Fibroblast of pulmonary artery (primary cell): ENCODE measurements at regions not wholly inside any gene's neighbourhood (a gene's known extent, or its start where the extent isn't known, plus 50 kb on each side); places are given as distances from the start of the nearest gene placed in this dataset.

ENCODE experiments used
- DNase-seq: peaks from one replicate; pipeline ENCODE4 v3.0.0-alpha.2; 2010; ENCODE audit warnings: low read depth
- H3K4me3 ChIP-seq: replicated peaks from 2 replicates; pipeline ENCODE4 v1.5.1; 2011; ENCODE audit warnings: low read depth, mild to moderate bottlenecking, control low read depth, low read length, moderate library complexity
- TF ChIP-seq, protein P1 (sequence below): IDR thresholded peaks from 2 replicates; pipeline ENCODE4 v1.5.1; 2011; ENCODE audit warnings: mild to moderate bottlenecking, control low read depth, low read length, inconsistent platforms; ENCODE audit errors: missing control alignments

DNA sequence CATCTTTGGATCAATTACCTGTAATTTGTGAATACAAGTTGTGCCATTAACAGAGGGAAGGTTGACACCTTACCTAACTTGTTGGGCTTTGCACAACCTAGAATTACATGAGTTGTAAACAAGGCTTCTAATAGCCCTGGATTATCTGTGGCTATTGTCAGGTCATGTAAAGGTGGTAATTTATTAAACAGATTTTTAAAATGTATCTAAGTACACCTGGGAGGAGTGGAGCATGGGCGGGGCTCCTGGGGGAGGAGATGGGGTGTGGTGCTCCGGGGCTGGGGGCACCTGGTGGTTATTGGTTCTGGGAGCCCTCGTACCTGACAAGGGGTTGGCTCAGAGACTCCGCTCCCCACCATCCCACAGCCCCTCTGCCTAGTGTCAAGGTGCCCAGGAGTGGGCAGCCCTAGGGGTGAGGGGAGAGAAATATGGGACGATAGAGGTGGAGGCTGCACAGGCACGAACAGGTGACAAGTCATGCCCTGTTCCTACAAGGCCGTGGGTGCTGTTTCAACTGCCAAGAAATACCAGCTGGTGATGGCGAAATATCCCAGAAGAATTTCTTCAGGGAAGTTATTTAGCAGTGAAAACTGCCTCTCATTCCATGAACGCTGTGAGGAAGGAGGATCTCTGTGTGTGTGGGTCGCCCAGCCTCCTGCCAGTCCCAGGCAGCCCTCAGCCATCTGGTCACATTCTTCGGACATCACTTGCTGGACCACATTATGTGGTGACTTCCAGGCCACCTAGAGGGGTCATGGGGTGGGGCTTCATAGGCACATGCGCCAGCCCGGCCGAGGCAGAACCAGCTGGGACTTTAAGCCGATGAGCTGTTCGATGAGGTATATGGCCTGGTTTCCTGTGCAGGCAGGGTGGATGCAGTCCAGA lies 55.5 kb upstream of the IRX3 start:
- TF ChIP-seq, protein P1, sequence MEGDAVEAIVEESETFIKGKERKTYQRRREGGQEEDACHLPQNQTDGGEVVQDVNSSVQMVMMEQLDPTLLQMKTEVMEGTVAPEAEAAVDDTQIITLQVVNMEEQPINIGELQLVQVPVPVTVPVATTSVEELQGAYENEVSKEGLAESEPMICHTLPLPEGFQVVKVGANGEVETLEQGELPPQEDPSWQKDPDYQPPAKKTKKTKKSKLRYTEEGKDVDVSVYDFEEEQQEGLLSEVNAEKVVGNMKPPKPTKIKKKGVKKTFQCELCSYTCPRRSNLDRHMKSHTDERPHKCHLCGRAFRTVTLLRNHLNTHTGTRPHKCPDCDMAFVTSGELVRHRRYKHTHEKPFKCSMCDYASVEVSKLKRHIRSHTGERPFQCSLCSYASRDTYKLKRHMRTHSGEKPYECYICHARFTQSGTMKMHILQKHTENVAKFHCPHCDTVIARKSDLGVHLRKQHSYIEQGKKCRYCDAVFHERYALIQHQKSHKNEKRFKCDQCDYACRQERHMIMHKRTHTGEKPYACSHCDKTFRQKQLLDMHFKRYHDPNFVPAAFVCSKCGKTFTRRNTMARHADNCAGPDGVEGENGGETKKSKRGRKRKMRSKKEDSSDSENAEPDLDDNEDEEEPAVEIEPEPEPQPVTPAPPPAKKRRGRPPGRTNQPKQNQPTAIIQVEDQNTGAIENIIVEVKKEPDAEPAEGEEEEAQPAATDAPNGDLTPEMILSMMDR: no peak
- no peak overlapping the region for H3K4me3 ChIP-seq
- peak; percentile 30 for DNase-seq

- DNase-seq: no peak
- no peak overlapping the region for H3K4me3 ChIP-seq
- TF ChIP-seq, protein P1: no peak
These were observed 53.9 kb upstream of the IRX3 start for GRCh38 chr16:54340531-54340930.

DNA sequence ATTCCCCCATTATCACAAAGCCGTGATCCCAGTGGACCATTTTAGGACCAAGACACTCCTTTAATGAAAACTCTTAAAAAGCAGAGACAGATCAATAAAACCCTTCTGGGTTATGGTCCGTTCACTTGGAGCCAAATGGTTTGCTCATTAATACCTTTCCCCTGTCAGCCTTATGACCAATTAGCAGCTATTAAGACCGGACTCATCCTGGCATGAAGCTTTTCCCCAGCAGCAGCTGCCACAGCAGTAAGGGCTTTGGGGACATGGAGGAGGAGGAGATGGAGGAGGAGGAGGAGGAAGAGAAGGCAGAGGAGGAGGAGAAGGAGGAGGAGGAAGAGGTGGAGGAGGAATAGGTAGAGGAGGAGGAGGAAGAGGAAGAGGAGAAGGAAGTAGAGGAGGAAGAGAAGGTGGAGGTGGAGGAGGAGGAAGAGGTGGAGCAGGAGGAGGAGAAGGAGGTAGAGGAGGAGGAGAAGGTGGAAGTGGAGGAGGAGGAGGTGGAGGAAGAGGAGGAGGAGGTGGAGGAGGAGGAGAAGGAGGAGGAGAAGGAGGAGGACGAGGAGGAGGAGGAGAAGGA lies 50.1 kb upstream of the IRX3 start:
- H3K4me3 ChIP-seq: no peak overlapping the region
- DNase-seq: no peak
- TF ChIP-seq, protein P1: no peak
